GM06990 (cell line): ENCODE measurements at regions not wholly inside any gene's neighbourhood (a gene's known extent, or its start where the extent isn't known, plus 50 kb on each side); places are given as distances from the start of the nearest gene placed in this dataset.

Source experiments
- DNase-seq: peaks from one replicate; pipeline ENCODE4 v3.0.0-alpha.2; 2011; ENCODE audit not compliant: insufficient read length; ENCODE audit errors: extremely low read depth
- H3K27me3 ChIP-seq: replicated peaks from 2 replicates; pipeline ENCODE4 v1.6.0; 2011; ENCODE audit warnings: low read length; ENCODE audit not compliant: control insufficient read depth, insufficient read depth
- H3K36me3 ChIP-seq: 2 replicates; pipeline ENCODE4 v1.5.1; 2011; ENCODE audit warnings: low read length; ENCODE audit not compliant: control insufficient read depth, insufficient read depth
- H3K4me3 ChIP-seq: replicated peaks from 2 replicates; pipeline ENCODE4 v1.5.1; 2011; ENCODE audit warnings: low read depth, mild to moderate bottlenecking, control low read depth, low read length
- TF ChIP-seq, protein P1 (sequence below): IDR thresholded peaks from 2 replicates; pipeline ENCODE4 v1.5.1; 2011; ENCODE audit warnings: low read length, control low read depth, mild to moderate bottlenecking, inconsistent platforms; ENCODE audit not compliant: insufficient read depth, poor library complexity, severe bottlenecking

DNA sequence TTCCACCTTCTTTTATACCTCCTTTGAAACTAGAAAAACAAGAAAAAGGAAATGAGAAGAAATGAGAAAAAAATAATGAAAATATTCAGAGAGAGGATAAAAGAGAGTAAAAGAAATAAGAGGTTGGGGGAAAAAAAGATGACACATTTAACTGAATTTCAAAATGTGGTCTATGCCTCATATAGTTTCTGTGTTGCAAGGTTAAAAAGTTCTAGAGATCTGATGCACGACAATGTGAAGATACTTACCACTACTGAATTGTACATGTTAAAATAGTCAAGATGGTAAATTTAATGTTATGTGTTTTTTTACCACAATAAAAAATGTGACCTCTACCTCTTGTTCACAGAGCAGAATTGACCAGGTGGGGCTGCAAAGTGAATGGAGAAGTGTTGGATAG lies 314.8 kb upstream of the OR4E1 start:
- Histone ChIP-seq H3K36me3 (no peaks in the 10 kb centered on the region), H3K27me3 (no peaks in the 10 kb centered on the region), H3K4me3 (no peak overlapping the region)
- TF ChIP-seq, protein P1, sequence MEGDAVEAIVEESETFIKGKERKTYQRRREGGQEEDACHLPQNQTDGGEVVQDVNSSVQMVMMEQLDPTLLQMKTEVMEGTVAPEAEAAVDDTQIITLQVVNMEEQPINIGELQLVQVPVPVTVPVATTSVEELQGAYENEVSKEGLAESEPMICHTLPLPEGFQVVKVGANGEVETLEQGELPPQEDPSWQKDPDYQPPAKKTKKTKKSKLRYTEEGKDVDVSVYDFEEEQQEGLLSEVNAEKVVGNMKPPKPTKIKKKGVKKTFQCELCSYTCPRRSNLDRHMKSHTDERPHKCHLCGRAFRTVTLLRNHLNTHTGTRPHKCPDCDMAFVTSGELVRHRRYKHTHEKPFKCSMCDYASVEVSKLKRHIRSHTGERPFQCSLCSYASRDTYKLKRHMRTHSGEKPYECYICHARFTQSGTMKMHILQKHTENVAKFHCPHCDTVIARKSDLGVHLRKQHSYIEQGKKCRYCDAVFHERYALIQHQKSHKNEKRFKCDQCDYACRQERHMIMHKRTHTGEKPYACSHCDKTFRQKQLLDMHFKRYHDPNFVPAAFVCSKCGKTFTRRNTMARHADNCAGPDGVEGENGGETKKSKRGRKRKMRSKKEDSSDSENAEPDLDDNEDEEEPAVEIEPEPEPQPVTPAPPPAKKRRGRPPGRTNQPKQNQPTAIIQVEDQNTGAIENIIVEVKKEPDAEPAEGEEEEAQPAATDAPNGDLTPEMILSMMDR = no peak
- DNase-seq = no peak

DNA sequence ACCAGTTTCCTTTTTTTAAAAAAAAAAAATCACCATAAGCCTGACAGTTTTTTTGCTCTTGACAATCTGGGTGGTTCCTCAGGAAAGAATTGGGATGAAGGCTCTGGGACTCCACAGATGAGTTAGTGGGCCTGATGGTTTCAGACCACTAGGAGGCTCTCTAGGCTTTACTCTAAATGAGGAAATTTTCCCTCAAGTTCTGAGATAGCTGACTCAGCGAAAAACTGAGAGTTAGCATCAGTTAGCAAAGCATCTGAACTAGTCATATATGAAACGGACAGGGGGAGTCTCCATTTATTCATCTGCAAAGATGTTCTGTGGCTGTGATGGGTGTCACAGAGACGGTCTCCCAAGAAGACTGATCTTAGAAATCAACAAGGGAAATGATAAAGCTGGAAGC lies 314.3 kb upstream of the OR4E1 start:
- no peak overlapping the region for H3K4me3 ChIP-seq
- no peaks in the 10 kb centered on the region for H3K27me3 ChIP-seq
- no peak for DNase-seq
- TF ChIP-seq, protein P1 = peak; percentile 55
- H3K36me3 ChIP-seq = no peaks in the 10 kb centered on the region

DNA sequence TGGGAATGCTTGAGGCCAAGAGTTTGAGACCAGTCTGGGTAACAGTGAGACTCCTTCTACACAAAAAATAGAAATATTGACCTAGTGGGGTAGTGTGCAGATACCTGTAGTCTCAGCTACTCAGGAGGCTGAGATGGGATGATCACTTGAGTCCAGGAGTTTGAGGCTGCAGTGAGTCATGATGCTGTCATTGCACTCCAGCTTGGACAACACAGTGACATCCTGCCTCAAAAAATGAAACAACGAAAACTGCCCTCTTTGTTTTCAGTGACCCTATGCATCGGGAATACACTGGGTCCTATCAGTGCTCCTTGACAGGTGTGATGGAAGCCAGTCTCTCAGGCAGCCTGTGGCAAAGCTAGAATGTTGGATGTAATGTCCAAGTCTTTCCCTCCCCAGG lies 311.5 kb upstream of the OR4E1 start:
- H3K36me3 ChIP-seq = no peaks in the 10 kb centered on the region
- no peak overlapping the region for H3K4me3 ChIP-seq
- H3K27me3 ChIP-seq = no peaks in the 10 kb centered on the region
- TF ChIP-seq, protein P1 = no peak
- no peak for DNase-seq

DNA sequence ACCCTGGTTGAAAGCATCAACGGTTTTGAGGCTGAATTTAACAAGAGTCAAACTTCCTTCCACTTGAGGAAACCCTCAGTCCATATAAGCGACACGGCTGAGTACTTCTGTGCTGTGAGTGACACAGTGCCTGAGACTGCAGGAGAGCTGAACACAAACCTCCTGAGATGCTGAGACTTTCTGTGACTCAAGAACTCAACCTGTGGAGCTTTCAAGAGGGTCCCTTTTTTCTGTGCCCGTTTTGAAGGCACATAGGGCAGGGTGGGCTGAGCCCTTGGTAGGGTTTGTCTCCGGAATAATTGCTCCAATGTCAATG lies 305.3 kb upstream of the OR4E1 start:
- no peak for DNase-seq
- TF ChIP-seq, protein P1 = no peak
- no peaks in the 10 kb centered on the region for H3K36me3 ChIP-seq

DNA sequence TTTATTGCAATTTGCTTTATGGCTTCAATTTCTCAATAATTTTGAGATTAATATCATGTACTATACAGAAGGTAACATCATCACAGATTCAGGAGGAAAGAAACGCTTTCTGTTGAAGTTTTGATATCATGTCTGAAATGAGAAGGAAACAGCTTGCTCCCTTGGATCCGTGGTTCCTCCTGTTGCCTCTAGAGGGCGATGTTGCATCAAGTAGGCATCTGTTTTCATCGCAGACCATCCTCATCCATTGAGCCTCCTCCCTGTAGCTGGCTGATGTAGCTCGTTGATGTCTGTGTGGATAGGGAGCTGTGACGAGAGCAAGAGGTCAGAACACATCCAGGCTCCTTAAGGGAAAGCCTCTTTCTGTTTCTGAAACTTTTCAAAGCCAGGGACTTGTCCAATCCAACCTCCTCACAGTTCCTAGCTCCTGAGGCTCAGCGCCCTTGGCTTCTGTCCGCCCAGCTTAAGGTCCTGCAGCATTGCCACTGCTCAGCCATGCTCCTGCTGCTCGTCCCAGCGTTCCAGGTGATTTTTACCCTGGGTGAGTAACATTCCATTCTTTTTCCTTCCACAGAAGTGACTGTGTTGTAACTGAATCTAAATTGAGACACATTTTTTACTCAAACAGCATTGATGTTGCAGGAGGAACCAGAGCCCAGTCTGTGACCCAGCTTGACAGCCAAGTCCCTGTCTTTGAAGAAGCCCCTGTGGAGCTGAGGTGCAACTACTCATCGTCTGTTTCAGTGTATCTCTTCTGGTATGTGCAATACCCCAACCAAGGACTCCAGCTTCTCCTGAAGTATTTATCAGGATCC lies 304.8 kb upstream of the OR4E1 start:
- no peaks in the 10 kb centered on the region for H3K27me3 ChIP-seq
- TF ChIP-seq, protein P1 = peak; percentile 93
- DNase-seq = no peak
- no peak overlapping the region for H3K4me3 ChIP-seq
- H3K36me3 ChIP-seq = no peaks in the 10 kb centered on the region

More for the DNA sequence above, 305.3 kb upstream of the OR4E1 start:
- H3K27me3 ChIP-seq = no peaks in the 10 kb centered on the region
- H3K4me3 ChIP-seq = no peak overlapping the region

DNA sequence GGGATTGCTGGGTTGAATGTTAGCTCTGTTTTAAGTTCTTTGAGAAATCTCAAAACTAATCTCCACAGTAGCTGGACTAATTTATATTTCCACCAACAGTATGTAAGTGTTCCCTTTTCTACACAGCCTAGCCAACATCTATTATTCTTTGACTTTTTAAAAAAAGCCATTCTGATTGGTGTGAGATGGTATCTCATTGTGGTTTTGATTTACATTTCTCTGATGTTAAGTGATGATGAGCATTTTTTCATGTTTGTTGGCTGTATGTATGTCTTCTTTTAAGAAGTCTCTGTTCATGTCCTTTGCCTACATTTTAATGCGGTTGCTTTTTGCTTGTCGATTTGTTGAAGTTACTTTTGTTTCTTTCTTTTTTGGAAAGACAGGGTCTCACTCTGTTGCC lies 301.1 kb upstream of the OR4E1 start:
- Histone ChIP-seq H3K4me3 (no peak overlapping the region), H3K36me3 (no peaks in the 10 kb centered on the region), H3K27me3 (no peaks in the 10 kb centered on the region)
- TF ChIP-seq, protein P1 = no peak
- no peak for DNase-seq
